ENCODE measurements at regions not wholly inside any gene's neighbourhood (a gene's known extent, or its start where the extent isn't known, plus 50 kb on each side); places are given as distances from the start of the nearest gene placed in this dataset.
"Not testable (repeated sequence)": the region's sequence is repeated elsewhere in the genome, so short reads cannot be mapped to it uniquely, and the experiment has no call there.

- no peak for DNase-seq
Observed at GRCh38 chr15:62513893-62514292, 348.8 kb upstream of the C2CD4B start.

- no peak for DNase-seq
Observed at GRCh38 chr15:62515696-62516395, 350.8 kb upstream of the C2CD4B start.

- DNase-seq = no peak
Observed at GRCh38 chr15:62517541-62517940, 352.5 kb upstream of the C2CD4B start.

GRCh38 chr15:62518666-62519065 is 353.6 kb upstream of the C2CD4B start:
- not testable (repeated sequence) for DNase-seq

- no peak for DNase-seq
Observed at GRCh38 chr15:62519900-62520299, 354.8 kb upstream of the C2CD4B start.

- DNase-seq = no peak
Observed at GRCh38 chr15:62520887-62521286, 355.8 kb upstream of the C2CD4B start.

GRCh38 chr15:62521396-62521795 is 356.3 kb upstream of the C2CD4B start:
- no peak for DNase-seq

- DNase-seq = no peak
Observed at GRCh38 chr15:62524848-62525247, 359.8 kb upstream of the C2CD4B start.

- no peak for DNase-seq
Observed at GRCh38 chr15:62527387-62527786, 362.3 kb upstream of the C2CD4B start.

- DNase-seq = no peak
Observed at GRCh38 chr15:62528505-62528904, 363.4 kb upstream of the C2CD4B start.

GRCh38 chr15:62532367-62532766 is 367.3 kb upstream of the C2CD4B start:
- no peak for DNase-seq

GRCh38 chr15:62533687-62534086 is 368.6 kb upstream of the C2CD4B start:
- no peak for DNase-seq

GRCh38 chr15:62534996-62535395 is 369.9 kb upstream of the C2CD4B start:
- DNase-seq = no peak

GRCh38 chr15:62539236-62539635 is 374.2 kb upstream of the C2CD4B start:
- DNase-seq = no peak

GRCh38 chr15:62541250-62541649 is 376.2 kb upstream of the C2CD4B start:
- DNase-seq = no peak

- DNase-seq = no peak
Observed at GRCh38 chr15:62541846-62542245, 376.8 kb upstream of the C2CD4B start.

- DNase-seq = no peak
Observed at GRCh38 chr15:62544446-62544845, 379.4 kb upstream of the C2CD4B start.

GRCh38 chr15:62545467-62546227 is 380.6 kb upstream of the C2CD4B start:
- DNase-seq = no peak

- DNase-seq = no peak
Observed at GRCh38 chr15:62546628-62547027, 381.5 kb upstream of the C2CD4B start.

- no peak for DNase-seq
Observed at GRCh38 chr15:62547584-62547983, 382.5 kb upstream of the C2CD4B start.

GRCh38 chr15:62549345-62549970 is 384.4 kb upstream of the C2CD4B start:
- DNase-seq = no peak

GRCh38 chr15:62550106-62550505 is 385.0 kb upstream of the C2CD4B start:
- no peak for DNase-seq

- no peak for DNase-seq
Observed at GRCh38 chr15:62552444-62552843, 387.4 kb upstream of the C2CD4B start.

- DNase-seq = no peak
Observed at GRCh38 chr15:62553911-62554563, 389.0 kb upstream of the C2CD4B start.
